ENCODE measurements at regions not wholly inside any gene's neighbourhood (a gene's known extent, or its start where the extent isn't known, plus 50 kb on each side); places are given as distances from the start of the nearest gene placed in this dataset.

- no peak for DNase-seq (ENCODE audit: low spot score)
These were observed 292.7 kb downstream of the ZNF516 start for GRCh38 chr18:76202322-76202721.

GRCh38 chr18:76195601-76196000 is 299.4 kb downstream of the ZNF516 start:
- DNase-seq (ENCODE audit: low spot score) = no peak

GRCh38 chr18:76188097-76188496 is 306.9 kb downstream of the ZNF516 start:
- DNase-seq (ENCODE audit: low spot score) = no peak

- DNase-seq (ENCODE audit: low spot score) = no peak
These were observed 315.8 kb downstream of the ZNF516 start for GRCh38 chr18:76179257-76179656.

- DNase-seq (ENCODE audit: low spot score) = no peak
These were observed 317.9 kb downstream of the ZNF516 start for GRCh38 chr18:76177160-76177559.

GRCh38 chr18:76174451-76174850 is 320.6 kb downstream of the ZNF516 start:
- no peak for DNase-seq (ENCODE audit: low spot score)

- DNase-seq (ENCODE audit: low spot score) = peak; percentile 6
These were observed 325.3 kb downstream of the ZNF516 start for GRCh38 chr18:76169733-76170132.

- no peak for DNase-seq (ENCODE audit: low spot score)
These were observed 327.0 kb downstream of the ZNF516 start for GRCh38 chr18:76167845-76168621.

GRCh38 chr18:76167410-76167809 is 327.6 kb downstream of the ZNF516 start:
- no peak for DNase-seq (ENCODE audit: low spot score)

GRCh38 chr18:76162886-76163285 is 332.2 kb downstream of the ZNF516 start:
- DNase-seq (ENCODE audit: low spot score) = no peak

GRCh38 chr18:76161983-76162382 is 333.1 kb downstream of the ZNF516 start:
- DNase-seq (ENCODE audit: low spot score) = no peak

GRCh38 chr18:76153691-76154090 is 341.4 kb downstream of the ZNF516 start:
- no peak for DNase-seq (ENCODE audit: low spot score)

- no peak for DNase-seq (ENCODE audit: low spot score)
These were observed 345.3 kb downstream of the ZNF516 start for GRCh38 chr18:76149734-76150133.

GRCh38 chr18:76149284-76149683 is 345.8 kb downstream of the ZNF516 start:
- no peak for DNase-seq (ENCODE audit: low spot score)

- no peak for DNase-seq (ENCODE audit: low spot score)
These were observed 349.3 kb downstream of the ZNF516 start for GRCh38 chr18:76145521-76146376.

GRCh38 chr18:76144844-76145243 is 350.2 kb downstream of the ZNF516 start:
- no peak for DNase-seq (ENCODE audit: low spot score)

- DNase-seq (ENCODE audit: low spot score) = no peak
These were observed 352.4 kb downstream of the ZNF516 start for GRCh38 chr18:76142611-76143010.

GRCh38 chr18:76139844-76140243 is 355.2 kb downstream of the ZNF516 start:
- DNase-seq (ENCODE audit: low spot score) = no peak

GRCh38 chr18:76137216-76137615 is 357.8 kb downstream of the ZNF516 start:
- no peak for DNase-seq (ENCODE audit: low spot score)

GRCh38 chr18:76136701-76137100 is 358.3 kb downstream of the ZNF516 start:
- no peak for DNase-seq (ENCODE audit: low spot score)

GRCh38 chr18:76134628-76135027 is 360.4 kb downstream of the ZNF516 start:
- DNase-seq (ENCODE audit: low spot score) = no peak

- DNase-seq (ENCODE audit: low spot score) = no peak
These were observed 361.2 kb downstream of the ZNF516 start for GRCh38 chr18:76133873-76134272.

- DNase-seq (ENCODE audit: low spot score) = no peak
These were observed 363.3 kb downstream of the ZNF516 start for GRCh38 chr18:76131738-76132137.
